DMS79 (cell line): ENCODE measurements at regions not wholly inside any gene's neighbourhood (a gene's known extent, or its start where the extent isn't known, plus 50 kb on each side); places are given as distances from the start of the nearest gene placed in this dataset.
"Not testable (repeated sequence)": the region's sequence is repeated elsewhere in the genome, so short reads cannot be mapped to it uniquely, and the experiment has no call there.

Source experiments
- DNase-seq: peaks from one replicate; lab custom pipeline; 2025; lab: John Stamatoyannopoulos, UW

GRCh38 chr1:99062192-99062591 is 57.5 kb upstream of the PLPPR5 start:
- DNase-seq = no peak

- DNase-seq = no peak
Observed at GRCh38 chr1:99069146-99069545, 64.5 kb upstream of the PLPPR5 start.

GRCh38 chr1:99078529-99078928 is 73.9 kb upstream of the PLPPR5 start:
- not testable (repeated sequence) for DNase-seq

- no peak for DNase-seq
Observed at GRCh38 chr1:99082366-99082765, 77.7 kb upstream of the PLPPR5 start.

- DNase-seq = no peak
Observed at GRCh38 chr1:99083338-99083737, 78.7 kb upstream of the PLPPR5 start.

- DNase-seq = no peak
Observed at GRCh38 chr1:99084562-99084961, 79.9 kb upstream of the PLPPR5 start.

- no peak for DNase-seq
Observed at GRCh38 chr1:99086057-99086456, 81.4 kb upstream of the PLPPR5 start.

GRCh38 chr1:99098589-99098988 is 93.9 kb upstream of the PLPPR5 start:
- no peak for DNase-seq

- DNase-seq = no peak
Observed at GRCh38 chr1:99106274-99106673, 101.6 kb upstream of the PLPPR5 start.

GRCh38 chr1:99107680-99108079 is 103.0 kb upstream of the PLPPR5 start:
- no peak for DNase-seq

GRCh38 chr1:99110140-99111041 is 105.7 kb upstream of the PLPPR5 start:
- DNase-seq = no peak

- DNase-seq = no peak
Observed at GRCh38 chr1:99115231-99115630, 110.6 kb upstream of the PLPPR5 start.

GRCh38 chr1:99119188-99119587 is 114.5 kb upstream of the PLPPR5 start:
- no peak for DNase-seq

- no peak for DNase-seq
Observed at GRCh38 chr1:99122039-99122438, 117.4 kb upstream of the PLPPR5 start.

- DNase-seq = no peak
Observed at GRCh38 chr1:99123936-99124335, 119.3 kb upstream of the PLPPR5 start.

GRCh38 chr1:99131546-99131945 is 126.9 kb upstream of the PLPPR5 start:
- DNase-seq = no peak

- no peak for DNase-seq
Observed at GRCh38 chr1:99133756-99134500, 129.3 kb upstream of the PLPPR5 start.

GRCh38 chr1:99137554-99138206 is 126.6 kb upstream of the PLPPR4 start:
- DNase-seq = no peak

- no peak for DNase-seq
Observed at GRCh38 chr1:99139876-99140275, 124.4 kb upstream of the PLPPR4 start.

- no peak for DNase-seq
Observed at GRCh38 chr1:99146129-99146848, 118.0 kb upstream of the PLPPR4 start.

GRCh38 chr1:99149952-99150351 is 114.3 kb upstream of the PLPPR4 start:
- DNase-seq = no peak

- DNase-seq = no peak
Observed at GRCh38 chr1:99152132-99152531, 112.2 kb upstream of the PLPPR4 start.
